ENCODE measurements at regions not wholly inside any gene's neighbourhood (a gene's known extent, or its start where the extent isn't known, plus 50 kb on each side); places are given as distances from the start of the nearest gene placed in this dataset.

DNA sequence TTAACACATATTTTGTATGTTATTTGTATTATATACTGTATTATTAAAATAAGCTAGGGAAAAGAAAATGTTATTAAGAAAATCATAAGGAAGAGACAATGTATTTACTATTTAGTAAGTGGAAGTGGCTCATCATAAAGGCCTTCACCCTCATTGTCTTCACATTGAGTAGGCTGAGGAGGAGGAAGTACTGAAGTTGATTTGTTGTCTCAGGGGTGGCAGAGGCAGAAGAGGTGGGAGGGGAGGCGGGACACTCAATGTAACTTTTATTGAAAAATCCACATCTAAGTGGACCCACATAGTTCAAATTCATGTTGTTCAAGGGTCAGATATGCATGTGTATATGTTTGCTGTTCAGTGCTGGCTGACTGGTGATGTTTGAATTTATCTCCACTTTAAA lies 210.2 kb upstream of the CITED2 start:
- H3F3A ChIP-seq (ENCODE audit: insufficient read depth, low read depth), result peaks cover 51% of the 10 kb centered on the region
- CTCF ChIA-PET, result no interaction called here
- no peaks in the 10 kb centered on the region for H3K9me2 ChIP-seq (ENCODE audit: insufficient read depth)
- intact Hi-C loops (cut with micrococcal nuclease; ENCODE audit: unreplicated experiment), result loop anchor here (10.0 kb wide), 1 partner anchor 410 kb away; no protein-coding TSS in a partner anchor
- peaks cover 65% of the 10 kb centered on the region for H3K4me1 ChIP-seq (replicated peaks; ENCODE audit: insufficient read depth)
- H3K27me3 ChIP-seq (ENCODE audit: insufficient read depth, low read depth), result no peaks in the 10 kb centered on the region
- peak in 1 of 2 experiments; percentile 10 for DNase-seq
- H3K36me3 ChIP-seq (ENCODE audit: low read depth), result no peaks in the 10 kb centered on the region
- no peaks in the 10 kb centered on the region for H4K20me1 ChIP-seq (ENCODE audit: insufficient read depth)
- POLR2A ChIA-PET (ENCODE audit: unreplicated experiment), result no interaction called here
- no peak overlapping the region for H3K4me2 ChIP-seq
- no TSS peak for BruUV-seq (replicated peaks)
- no peak overlapping the region for H3K4me3 ChIP-seq
- H2AFZ ChIP-seq, result no peak overlapping the region
- H3K27ac ChIP-seq, result no peak overlapping the region
- TF ChIP-seq, protein P1, sequence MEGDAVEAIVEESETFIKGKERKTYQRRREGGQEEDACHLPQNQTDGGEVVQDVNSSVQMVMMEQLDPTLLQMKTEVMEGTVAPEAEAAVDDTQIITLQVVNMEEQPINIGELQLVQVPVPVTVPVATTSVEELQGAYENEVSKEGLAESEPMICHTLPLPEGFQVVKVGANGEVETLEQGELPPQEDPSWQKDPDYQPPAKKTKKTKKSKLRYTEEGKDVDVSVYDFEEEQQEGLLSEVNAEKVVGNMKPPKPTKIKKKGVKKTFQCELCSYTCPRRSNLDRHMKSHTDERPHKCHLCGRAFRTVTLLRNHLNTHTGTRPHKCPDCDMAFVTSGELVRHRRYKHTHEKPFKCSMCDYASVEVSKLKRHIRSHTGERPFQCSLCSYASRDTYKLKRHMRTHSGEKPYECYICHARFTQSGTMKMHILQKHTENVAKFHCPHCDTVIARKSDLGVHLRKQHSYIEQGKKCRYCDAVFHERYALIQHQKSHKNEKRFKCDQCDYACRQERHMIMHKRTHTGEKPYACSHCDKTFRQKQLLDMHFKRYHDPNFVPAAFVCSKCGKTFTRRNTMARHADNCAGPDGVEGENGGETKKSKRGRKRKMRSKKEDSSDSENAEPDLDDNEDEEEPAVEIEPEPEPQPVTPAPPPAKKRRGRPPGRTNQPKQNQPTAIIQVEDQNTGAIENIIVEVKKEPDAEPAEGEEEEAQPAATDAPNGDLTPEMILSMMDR (conservative IDR thresholded peaks at IDR 0.05), result no peak
- no peak for TF ChIP-seq EZH2 (IDR thresholded peaks at IDR 0.05; ENCODE audit: low read depth)
- no peaks in the 10 kb centered on the region for H3K79me2 ChIP-seq (ENCODE audit: low read depth)
- peaks cover 4% of the 10 kb centered on the region; the same call in 1 of the 2 replicates for H3K9me3 ChIP-seq (ENCODE audit: insufficient read depth, low read depth)

DNA sequence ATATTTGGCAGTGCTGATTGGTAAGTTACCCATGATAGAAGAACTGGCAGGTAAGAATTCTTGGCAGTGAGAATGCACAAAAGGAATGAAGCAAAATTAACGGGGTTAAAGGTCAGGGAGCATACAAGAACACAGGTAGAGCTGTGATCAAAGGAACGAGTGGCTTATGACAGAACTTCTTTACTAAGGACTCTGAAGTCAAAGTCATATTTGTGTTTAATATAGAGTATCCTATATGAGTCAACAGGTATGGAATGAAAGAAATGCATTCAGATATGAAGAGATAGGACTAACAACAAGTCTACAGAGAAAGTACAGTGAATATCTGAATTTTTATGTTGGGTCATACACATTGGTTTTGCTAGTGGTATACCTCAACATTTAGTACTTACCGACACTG lies 209.0 kb upstream of the CITED2 start:
- Histone ChIP-seq H3K4me3 (no peak overlapping the region), H3K36me3 (ENCODE audit: low read depth) (no peaks in the 10 kb centered on the region), H3F3A (ENCODE audit: insufficient read depth, low read depth) (peaks cover 39% of the 10 kb centered on the region), H4K20me1 (ENCODE audit: insufficient read depth) (no peaks in the 10 kb centered on the region), H3K27me3 (ENCODE audit: insufficient read depth, low read depth) (no peaks in the 10 kb centered on the region), H3K9me2 (ENCODE audit: insufficient read depth) (no peaks in the 10 kb centered on the region), H3K4me2 (peak overlapping the region; percentile 50), H3K79me2 (ENCODE audit: low read depth) (no peaks in the 10 kb centered on the region), H2AFZ (no peak overlapping the region), H3K27ac (peak overlapping the region; percentile 50), H3K4me1 (replicated peaks; ENCODE audit: insufficient read depth) (peaks cover 53% of the 10 kb centered on the region), H3K9me3 (ENCODE audit: insufficient read depth, low read depth) (peaks cover 4% of the 10 kb centered on the region)
- ChIA-PET CTCF (no interaction called here), POLR2A (ENCODE audit: unreplicated experiment) (no interaction called here)
- peak in 1 of 2 experiments; percentile 94 for DNase-seq
- TF ChIP-seq, protein P1 (conservative IDR thresholded peaks at IDR 0.05), result no peak
- no peak for TF ChIP-seq EZH2 (IDR thresholded peaks at IDR 0.05; ENCODE audit: low read depth)
- intact Hi-C loops (cut with micrococcal nuclease; ENCODE audit: unreplicated experiment), result loop anchor here (1.0 to 10.0 kb wide), 2 partner anchors 175 to 411 kb away; no protein-coding TSS in a partner anchor
- no TSS peak for BruUV-seq (replicated peaks)

DNA sequence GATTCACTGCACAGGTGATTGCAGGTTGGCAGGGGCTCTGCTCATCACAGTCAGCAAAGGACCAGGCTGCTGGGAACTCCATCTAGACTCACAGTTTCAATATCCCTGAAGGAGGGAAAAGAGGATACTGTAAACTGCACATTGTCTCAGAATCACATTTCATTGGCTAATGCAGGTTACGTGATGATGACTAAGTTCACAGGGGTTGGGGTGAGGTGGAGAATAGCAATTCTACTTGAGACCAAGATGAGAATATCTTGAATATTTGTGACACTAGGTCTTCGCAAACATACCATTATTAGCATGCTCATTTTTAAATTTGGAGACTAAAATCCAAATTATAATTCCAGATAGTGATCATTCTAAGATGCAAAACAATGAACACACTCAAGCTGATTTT lies 208.5 kb upstream of the CITED2 start:
- Histone ChIP-seq H2AFZ (no peak overlapping the region), H3K4me3 (no peak overlapping the region), H3K9me3 (ENCODE audit: insufficient read depth, low read depth) (peaks cover 4% of the 10 kb centered on the region), H3F3A (ENCODE audit: insufficient read depth, low read depth) (peaks cover 34% of the 10 kb centered on the region), H3K4me2 (peak overlapping the region; percentile 50), H3K27me3 (ENCODE audit: insufficient read depth, low read depth) (no peaks in the 10 kb centered on the region), H4K20me1 (ENCODE audit: insufficient read depth) (no peaks in the 10 kb centered on the region), H3K4me1 (replicated peaks; ENCODE audit: insufficient read depth) (peaks cover 48% of the 10 kb centered on the region), H3K79me2 (ENCODE audit: low read depth) (no peaks in the 10 kb centered on the region), H3K9me2 (ENCODE audit: insufficient read depth) (no peaks in the 10 kb centered on the region), H3K27ac (peak overlapping the region; percentile 50), H3K36me3 (ENCODE audit: low read depth) (no peaks in the 10 kb centered on the region)
- intact Hi-C loops (cut with micrococcal nuclease; ENCODE audit: unreplicated experiment), result loop anchor here (1.0 to 10.0 kb wide), 2 partner anchors 175 to 412 kb away; no protein-coding TSS in a partner anchor
- POLR2A ChIA-PET (ENCODE audit: unreplicated experiment), result no interaction called here
- peak in 1 of 2 experiments; percentile 43 for DNase-seq
- CTCF ChIA-PET, result no interaction called here
- no peak for TF ChIP-seq EZH2 (IDR thresholded peaks at IDR 0.05; ENCODE audit: low read depth)
- TF ChIP-seq, protein P1 (conservative IDR thresholded peaks at IDR 0.05), result no peak
- no TSS peak for BruUV-seq (replicated peaks)

All from PC-9 (cell line).